Dedifferentiated amniotic fluid mesenchymal stem cell (primary cell): ENCODE measurements at regions not wholly inside any gene's neighbourhood (a gene's known extent, or its start where the extent isn't known, plus 50 kb on each side); places are given as distances from the start of the nearest gene placed in this dataset.

Source experiments
- DNase-seq: peaks from one replicate; pipeline ENCODE4 v3.0.0-alpha.2; 2016; ENCODE audit errors: extremely low spot score

GRCh38 chr4:138749303-138749702, 266.3 kb upstream of the NOCT start:
- DNase-seq, result no peak

GRCh38 chr4:138741766-138742377, 273.7 kb upstream of the NOCT start:
- DNase-seq, result no peak

GRCh38 chr4:138740816-138741745, 274.5 kb upstream of the NOCT start:
- DNase-seq, result no peak

DNA sequence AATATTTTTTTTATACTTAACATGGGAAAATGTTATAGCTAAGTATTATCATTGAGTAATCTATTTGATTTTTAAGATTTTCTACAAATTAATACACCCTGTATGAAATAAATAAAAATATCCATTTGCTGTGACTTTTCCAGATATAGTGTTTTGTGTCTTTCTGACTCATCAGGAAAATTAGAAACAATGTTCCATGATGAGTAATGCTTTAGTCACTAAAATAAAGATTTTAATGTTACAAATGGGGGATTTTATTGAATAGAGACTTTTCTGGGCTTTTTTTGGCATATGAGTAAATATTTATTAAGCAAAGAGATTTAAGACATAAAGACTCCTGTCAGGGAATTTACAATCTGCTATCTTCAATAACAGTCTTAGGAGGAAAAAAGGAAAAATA, 279.2 kb upstream of the NOCT start:
- peak; percentile 35 for DNase-seq

DNA sequence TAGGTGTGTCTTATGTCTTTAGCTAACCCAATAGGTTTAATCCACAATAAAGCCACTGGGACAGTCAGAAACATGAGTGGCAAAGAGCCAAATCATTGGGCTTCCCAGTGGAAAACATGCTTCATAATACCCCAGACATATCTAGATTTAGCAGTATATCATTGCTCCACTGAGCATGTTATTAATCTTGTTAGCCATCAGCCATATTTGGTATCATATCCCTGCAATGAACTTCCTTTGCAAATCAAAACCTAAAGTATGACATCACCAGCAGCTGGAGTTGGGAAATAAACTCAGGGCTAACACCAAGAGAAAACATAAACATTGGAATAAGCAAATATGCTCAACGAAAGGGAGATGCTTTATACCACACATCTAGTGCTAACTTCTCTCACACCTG, 280.8 kb upstream of the NOCT start:
- DNase-seq, result peak; percentile 55

DNA sequence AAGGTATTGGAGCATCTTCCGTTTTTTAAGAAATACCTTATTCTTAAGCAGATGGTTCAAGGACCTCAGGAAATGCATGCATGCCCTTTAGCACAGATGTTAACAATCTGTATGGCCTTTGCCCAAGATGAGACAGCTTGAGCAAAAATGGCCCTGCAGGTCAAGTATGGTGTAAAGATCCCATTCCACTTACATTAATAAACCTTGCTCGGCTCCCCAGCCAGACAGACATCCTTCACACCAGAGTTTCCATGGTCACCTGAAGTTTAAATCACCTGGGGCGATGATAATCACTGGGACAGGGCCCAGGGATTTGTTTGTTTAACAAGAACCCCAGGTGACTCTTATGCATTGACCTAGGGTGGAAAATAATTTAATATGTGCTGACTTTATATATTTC, 287.0 kb upstream of the NOCT start:
- DNase-seq, result no peak

DNA sequence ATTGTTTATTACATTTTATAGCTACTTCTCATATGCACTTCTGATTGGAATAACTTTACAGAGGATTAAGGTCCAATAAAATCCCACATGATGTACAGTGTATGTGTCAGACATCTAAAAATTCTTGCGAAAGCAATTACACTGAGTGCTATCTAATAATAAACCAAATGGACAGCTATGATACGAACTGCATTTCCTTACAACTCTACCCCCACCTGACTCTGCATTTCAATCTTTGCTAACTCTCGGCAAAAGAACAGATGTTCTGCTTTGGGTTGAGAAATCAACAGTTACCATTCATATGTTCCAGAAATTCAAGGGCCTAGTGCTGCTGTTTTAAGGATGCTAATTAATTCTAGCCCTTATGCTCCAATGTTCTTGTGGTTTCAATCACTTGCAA, 287.9 kb upstream of the NOCT start:
- no peak for DNase-seq

DNA sequence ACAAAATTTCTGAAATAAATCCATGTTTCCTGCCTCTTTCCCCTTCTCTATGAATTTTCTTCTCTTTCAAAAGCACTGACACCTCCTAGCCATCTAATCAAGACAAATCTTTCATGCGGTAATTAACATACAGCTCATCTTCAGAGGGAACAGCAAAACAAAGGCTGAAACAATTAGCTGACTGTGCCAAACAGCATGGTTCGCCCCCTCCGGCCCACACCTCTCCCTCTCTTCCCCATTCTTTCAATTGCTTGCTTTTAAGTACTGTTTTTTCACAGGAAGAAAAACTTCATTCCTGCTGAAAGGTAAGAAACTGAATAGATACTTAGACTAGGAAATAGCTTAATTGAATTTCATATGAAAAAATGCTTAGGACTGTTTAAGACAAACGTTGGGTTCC, 291.1 kb upstream of the NOCT start:
- DNase-seq, result no peak

DNA sequence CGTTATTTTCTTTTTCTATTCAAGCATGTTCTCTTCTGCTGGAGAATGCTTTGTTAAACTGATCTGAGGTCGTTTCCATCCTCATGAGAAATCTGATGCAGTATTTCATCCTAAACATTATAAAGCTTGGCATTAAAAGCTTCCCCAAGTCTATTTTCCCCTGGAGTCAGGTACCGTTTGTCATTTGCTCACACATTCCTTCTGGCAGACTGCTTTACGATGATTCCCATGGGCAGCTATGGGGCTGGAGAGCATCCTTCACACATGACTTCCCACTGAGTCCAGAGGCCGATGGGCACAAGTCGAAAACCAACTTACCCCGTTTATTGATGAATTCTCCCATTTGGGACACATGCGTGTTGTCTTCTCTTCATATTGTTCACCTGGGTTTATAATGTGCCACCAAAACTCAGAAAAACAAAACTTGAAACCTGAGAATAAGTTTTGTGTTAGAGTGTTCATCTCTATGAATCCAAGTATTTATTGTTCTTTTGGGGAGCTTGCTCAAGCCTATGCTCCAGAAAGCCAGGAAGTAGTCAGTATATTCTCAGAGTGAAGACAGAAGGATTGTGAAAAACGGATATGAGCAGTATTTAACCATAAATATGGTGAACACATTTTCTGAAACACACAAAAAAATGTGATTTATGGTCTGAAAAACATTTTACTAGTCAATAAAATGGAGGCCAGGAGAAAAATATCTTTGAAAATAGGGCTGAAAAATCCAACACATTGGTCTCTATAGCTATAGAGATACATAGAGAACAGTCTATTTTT, 298.8 kb upstream of the NOCT start:
- no peak for DNase-seq

GRCh38 chr4:138710297-138710696, 305.3 kb upstream of the NOCT start:
- no peak for DNase-seq

DNA sequence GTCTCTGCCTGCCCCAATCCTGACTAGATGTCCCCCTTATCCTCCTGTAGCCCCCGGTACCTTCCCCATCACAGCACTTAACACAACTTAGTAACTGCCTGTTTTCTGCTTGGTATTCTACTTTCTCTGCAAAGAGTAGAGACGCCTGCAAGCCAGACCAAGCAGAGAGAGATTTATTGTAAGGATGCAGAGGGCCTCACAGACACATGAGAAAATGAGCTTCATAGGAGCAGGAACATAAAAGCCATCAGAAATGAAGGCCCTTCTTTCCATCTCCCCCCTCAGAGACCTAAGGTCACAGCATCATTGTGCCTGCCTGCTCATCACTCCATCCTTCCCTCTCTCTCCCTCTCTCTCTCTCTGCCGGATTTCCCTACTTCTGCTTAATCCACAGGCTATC, 305.7 kb upstream of the NOCT start:
- DNase-seq, result no peak

GRCh38 chr4:138707746-138708677, 307.6 kb upstream of the NOCT start:
- DNase-seq, result peak; percentile 41

GRCh38 chr4:138706201-138706600, 309.4 kb upstream of the NOCT start:
- peak; percentile 51 for DNase-seq

DNA sequence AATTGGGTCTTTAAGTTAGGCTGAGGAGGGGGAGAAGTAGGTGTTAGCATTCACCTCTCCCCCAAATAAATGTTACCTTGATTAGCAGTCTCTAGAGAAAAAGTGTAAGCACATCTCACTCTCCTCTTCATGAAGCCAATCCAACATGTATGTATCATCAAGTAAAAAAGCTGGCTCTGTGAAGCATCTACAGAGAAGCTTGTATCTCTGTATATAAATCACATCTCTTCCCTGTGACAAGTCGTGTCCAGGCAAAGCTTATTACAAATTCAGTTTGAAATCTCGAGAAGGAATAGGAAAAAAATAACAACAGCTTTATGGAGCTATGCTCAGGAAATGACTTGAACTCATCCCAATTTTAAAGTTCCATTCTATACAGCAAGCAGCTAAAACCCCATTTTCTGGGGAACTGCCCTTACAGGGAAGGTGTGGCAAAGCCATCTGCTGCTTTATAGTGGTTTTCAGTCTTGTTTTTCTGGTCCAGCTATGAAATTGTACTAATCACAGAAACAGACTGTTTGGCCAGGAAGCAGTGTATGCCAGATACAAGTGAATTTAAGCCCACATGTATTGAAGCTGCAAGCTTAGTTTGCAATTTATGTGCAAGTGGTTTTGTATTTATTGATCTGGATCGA, 313.3 kb upstream of the NOCT start:
- DNase-seq, result no peak

DNA sequence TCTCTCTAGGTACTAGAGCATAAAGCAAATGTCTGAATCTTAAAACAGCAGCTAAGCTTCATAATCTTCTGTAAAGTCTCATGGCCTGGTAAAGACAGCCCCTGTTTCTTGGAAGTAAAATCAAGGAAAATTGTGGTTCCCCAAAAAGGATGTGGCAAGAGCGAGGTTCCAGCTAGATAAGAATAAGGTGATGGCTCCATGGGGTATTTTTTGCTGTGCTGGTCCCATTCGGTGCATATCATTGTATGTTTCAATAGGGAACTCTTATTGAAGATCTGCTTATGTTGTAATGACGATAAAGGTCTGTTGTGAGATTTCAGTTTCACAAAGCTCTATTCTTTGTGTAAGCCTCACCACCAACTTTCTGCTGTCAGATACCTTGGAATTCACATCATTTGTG, 316.9 kb upstream of the NOCT start:
- DNase-seq, result no peak

DNA sequence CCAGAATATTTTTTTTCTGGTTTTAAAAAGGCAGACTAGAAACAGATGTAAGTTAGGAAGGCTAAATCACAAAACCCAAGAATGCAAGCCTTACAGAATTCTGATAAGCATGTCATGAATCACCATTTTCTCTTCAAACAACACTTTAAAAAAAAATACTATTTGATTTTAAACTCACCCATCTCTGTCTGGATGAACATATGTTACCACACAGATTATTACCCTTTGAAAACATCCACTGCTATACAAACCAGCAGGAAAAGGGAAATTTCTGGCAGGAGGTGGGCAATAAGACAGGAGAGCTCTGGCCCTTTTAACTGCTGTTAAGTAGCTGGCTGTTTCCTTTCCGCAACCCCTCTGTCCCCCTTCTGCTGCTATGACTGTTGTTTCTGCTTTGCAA, 317.7 kb upstream of the NOCT start:
- DNase-seq, result peak; percentile 37

DNA sequence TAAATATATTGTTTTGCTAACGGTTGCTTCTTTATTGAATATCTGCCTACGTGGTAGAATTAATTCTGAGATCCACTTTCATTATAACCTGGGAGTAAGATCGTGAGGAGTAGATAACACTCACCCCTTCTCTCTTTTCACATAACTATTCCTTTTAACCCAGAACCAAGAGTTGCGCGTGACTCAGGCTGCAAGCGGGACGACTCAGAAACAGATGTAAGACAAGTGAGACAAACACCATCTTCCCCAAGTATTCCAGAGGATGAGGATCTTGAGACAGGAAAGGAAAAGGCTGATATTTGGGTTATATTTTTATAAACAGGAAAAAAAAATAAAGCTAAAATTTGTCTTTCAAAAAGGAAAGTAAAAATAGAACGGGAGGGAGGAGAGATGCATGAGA, 318.8 kb upstream of the NOCT start:
- DNase-seq, result no peak

- DNase-seq, result no peak
Observed at GRCh38 chr4:138696058-138696457, 319.5 kb upstream of the NOCT start.

DNA sequence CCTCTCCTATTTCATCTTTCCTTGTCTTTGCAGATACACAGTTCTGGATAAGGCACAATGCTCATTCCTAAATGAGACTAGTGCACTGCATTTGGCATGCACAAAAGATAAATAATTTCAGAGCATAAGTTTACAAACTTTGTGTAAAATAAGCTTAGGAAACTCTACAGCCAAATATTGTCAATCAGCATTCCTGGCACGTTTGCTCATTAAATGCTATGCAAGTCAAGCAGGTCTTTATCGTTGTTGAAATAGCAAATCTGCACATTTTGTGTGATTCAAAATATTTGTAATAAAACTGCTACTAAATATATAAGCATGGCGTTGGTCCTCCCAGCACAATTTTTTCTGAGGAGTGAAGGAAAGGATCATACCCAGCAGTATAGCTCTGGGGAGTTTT, 322.1 kb upstream of the NOCT start:
- DNase-seq, result no peak

- no peak for DNase-seq
Observed at GRCh38 chr4:138692411-138692810, 323.2 kb upstream of the NOCT start.

GRCh38 chr4:138689593-138689992, 326.0 kb upstream of the NOCT start:
- no peak for DNase-seq
